Bronchial epithelial cell (primary cell): ENCODE measurements at regions not wholly inside any gene's neighbourhood (a gene's known extent, or its start where the extent isn't known, plus 50 kb on each side); places are given as distances from the start of the nearest gene placed in this dataset.
"Not testable (repeated sequence)": the region's sequence is repeated elsewhere in the genome, so short reads cannot be mapped to it uniquely, and the experiment has no call there.

ENCODE experiments used
- DNase-seq: peaks from one replicate; pipeline ENCODE4 v3.0.0-alpha.2; 2010; ENCODE audit warnings: low read depth
- FAIRE-seq: peaks from 2 replicates; lab custom pipeline; 2011; peaks lifted over from hg19 to GRCh38; lab: Jason Lieb, UNC
- H3K27me3 ChIP-seq: 2 replicates; pipeline ENCODE4 v1.5.1; 2011; ENCODE audit warnings: low read length; ENCODE audit not compliant: control insufficient read depth, insufficient read depth
- H3K36me3 ChIP-seq: 2 replicates; pipeline ENCODE4 v1.5.1; 2011; ENCODE audit warnings: low read length; ENCODE audit not compliant: control insufficient read depth, insufficient read depth
- H3K4me3 ChIP-seq: 2 replicates; pipeline ENCODE4 v1.5.1; 2011; ENCODE audit warnings: mild to moderate bottlenecking, low read depth, low read length, control low read depth
- TF ChIP-seq, protein P1 (sequence below): IDR thresholded peaks from 2 replicates; pipeline ENCODE4 v1.5.1; 2011; ENCODE audit warnings: mild to moderate bottlenecking, moderate library complexity, low read length, control low read depth, inconsistent platforms; ENCODE audit not compliant: insufficient read depth, severe bottlenecking

- Histone ChIP-seq H3K27me3 (no peaks in the 10 kb centered on the region), H3K4me3 (no peak overlapping the region), H3K36me3 (no peaks in the 10 kb centered on the region)
- TF ChIP-seq, protein P1, sequence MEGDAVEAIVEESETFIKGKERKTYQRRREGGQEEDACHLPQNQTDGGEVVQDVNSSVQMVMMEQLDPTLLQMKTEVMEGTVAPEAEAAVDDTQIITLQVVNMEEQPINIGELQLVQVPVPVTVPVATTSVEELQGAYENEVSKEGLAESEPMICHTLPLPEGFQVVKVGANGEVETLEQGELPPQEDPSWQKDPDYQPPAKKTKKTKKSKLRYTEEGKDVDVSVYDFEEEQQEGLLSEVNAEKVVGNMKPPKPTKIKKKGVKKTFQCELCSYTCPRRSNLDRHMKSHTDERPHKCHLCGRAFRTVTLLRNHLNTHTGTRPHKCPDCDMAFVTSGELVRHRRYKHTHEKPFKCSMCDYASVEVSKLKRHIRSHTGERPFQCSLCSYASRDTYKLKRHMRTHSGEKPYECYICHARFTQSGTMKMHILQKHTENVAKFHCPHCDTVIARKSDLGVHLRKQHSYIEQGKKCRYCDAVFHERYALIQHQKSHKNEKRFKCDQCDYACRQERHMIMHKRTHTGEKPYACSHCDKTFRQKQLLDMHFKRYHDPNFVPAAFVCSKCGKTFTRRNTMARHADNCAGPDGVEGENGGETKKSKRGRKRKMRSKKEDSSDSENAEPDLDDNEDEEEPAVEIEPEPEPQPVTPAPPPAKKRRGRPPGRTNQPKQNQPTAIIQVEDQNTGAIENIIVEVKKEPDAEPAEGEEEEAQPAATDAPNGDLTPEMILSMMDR: no peak
- no peak for FAIRE-seq
- no peak for DNase-seq
Observed at GRCh38 chr2:177000715-177001072, 211.9 kb upstream of the HNRNPA3 start.

GRCh38 chr2:177001334-177001733 is 211.3 kb upstream of the HNRNPA3 start:
- no peak for DNase-seq
- Histone ChIP-seq H3K36me3 (no peaks in the 10 kb centered on the region), H3K4me3 (no peak overlapping the region), H3K27me3 (no peaks in the 10 kb centered on the region)
- FAIRE-seq: no peak
- TF ChIP-seq, protein P1: no peak

GRCh38 chr2:177002983-177003382 is 209.6 kb upstream of the HNRNPA3 start:
- FAIRE-seq (no peak), DNase-seq (no peak)
- H3K36me3 ChIP-seq: no peaks in the 10 kb centered on the region
- no peak overlapping the region for H3K4me3 ChIP-seq
- TF ChIP-seq, protein P1: no peak
- no peaks in the 10 kb centered on the region for H3K27me3 ChIP-seq

GRCh38 chr2:177007726-177008125 is 204.9 kb upstream of the HNRNPA3 start:
- H3K36me3 ChIP-seq, H3K27me3 ChIP-seq, FAIRE-seq, DNase-seq, H3K4me3 ChIP-seq: not testable (repeated sequence)

- DNase-seq, H3K4me3 ChIP-seq, H3K27me3 ChIP-seq, H3K36me3 ChIP-seq, FAIRE-seq: not testable (repeated sequence)
Observed at GRCh38 chr2:177008662-177009061, 203.9 kb upstream of the HNRNPA3 start.

GRCh38 chr2:177010146-177010545 is 202.4 kb upstream of the HNRNPA3 start:
- no peak for DNase-seq
- peak; percentile 13 for FAIRE-seq
- Histone ChIP-seq H3K27me3 (no peaks in the 10 kb centered on the region), H3K36me3 (no peaks in the 10 kb centered on the region), H3K4me3 (no peak overlapping the region)
- TF ChIP-seq, protein P1: no peak

DNA sequence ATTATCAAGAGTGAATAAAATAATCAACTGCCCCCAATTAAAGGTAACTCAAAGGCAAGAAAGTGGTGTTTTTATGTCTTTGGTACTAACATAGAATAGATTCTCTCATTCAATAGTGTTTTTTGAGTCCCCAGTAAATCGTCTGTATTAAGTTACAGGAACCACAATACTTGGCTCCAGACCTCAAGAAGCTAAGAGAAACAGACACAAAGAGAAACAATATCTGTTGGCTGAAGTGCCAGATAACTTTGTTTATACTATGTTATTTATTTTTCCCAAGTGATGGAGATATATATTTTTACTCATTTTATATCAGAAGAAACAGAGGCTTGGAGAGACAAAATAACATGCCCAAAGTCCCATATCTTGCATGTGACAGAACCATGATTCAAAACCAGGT is 201.7 kb upstream of the HNRNPA3 start:
- Histone ChIP-seq H3K27me3 (no peaks in the 10 kb centered on the region), H3K36me3 (no peaks in the 10 kb centered on the region), H3K4me3 (no peak overlapping the region)
- DNase-seq (no peak), FAIRE-seq (no peak)
- TF ChIP-seq, protein P1: no peak
